Uterus (tissue), 2 donors: ENCODE measurements at regions not wholly inside any gene's neighbourhood (a gene's known extent, or its start where the extent isn't known, plus 50 kb on each side); places are given as distances from the start of the nearest gene placed in this dataset.

Experiments used
- CTCF ChIP-seq, 4 experiments: fragments of 200-600 bp in 2 of 4; fragments of 450-650 bp in 2 of 4; sonication (generic) in 2 of 4; IDR thresholded peaks; one replicate each; pipeline ENCODE4 v1.5.1; 2016 to 2019; ENCODE audit warnings: antibody characterized with exemption in 4 of 4, mild to moderate bottlenecking in 2 of 4, moderate library complexity in 1 of 4
- POLR2A ChIP-seq, 2 donors: fragments of 450-650 bp; IDR thresholded peaks; one replicate each; pipeline ENCODE4 v1.6.1; 2016; ENCODE audit warnings: antibody characterized with exemption in 2 of 2, mild to moderate bottlenecking in 1 of 2, moderate library complexity in 1 of 2

GRCh38 chr13:88068975-88069374, 397.8 kb downstream of the SLITRK5 start:
- TF ChIP-seq CTCF (IDR thresholded peaks at IDR 0.05): no peak
- no peak for TF ChIP-seq POLR2A (IDR thresholded peaks at IDR 0.05)
